ENCODE measurements at regions not wholly inside any gene's neighbourhood (a gene's known extent, or its start where the extent isn't known, plus 50 kb on each side); places are given as distances from the start of the nearest gene placed in this dataset.

DNA sequence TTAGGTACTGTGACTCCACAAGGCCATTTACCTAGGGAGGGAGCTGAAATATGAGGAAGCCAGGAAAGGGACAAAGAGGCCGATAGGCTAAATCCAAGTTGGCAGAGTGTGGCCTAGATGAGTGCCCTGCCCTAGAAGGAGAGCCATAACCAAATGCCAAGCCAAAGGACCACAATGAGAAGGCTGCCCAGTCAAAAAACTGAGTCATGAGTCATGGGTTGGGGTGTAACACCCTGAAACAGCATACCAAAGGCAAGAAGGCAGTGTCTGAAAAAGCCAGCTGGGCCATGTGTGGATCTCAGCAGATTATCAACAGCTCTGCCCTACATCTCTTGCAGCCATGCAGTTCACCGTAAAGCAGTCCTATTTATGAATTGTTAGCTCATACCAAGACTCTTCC lies 171.7 kb downstream of the PHLDA1 start:
- TF ChIP-seq EZH2 (IDR thresholded peaks at IDR 0.05; ENCODE audit: insufficient read depth, poor library complexity, severe bottlenecking) = no peak
- TF ChIP-seq EZH2phosphoT487 (IDR thresholded peaks at IDR 0.05; ENCODE audit: insufficient read depth, low read depth) = no peak
